ENCODE measurements at regions not wholly inside any gene's neighbourhood (a gene's known extent, or its start where the extent isn't known, plus 50 kb on each side); places are given as distances from the start of the nearest gene placed in this dataset.

GRCh38 chr15:37581866-37582532 is 352.4 kb upstream of the TMCO5A start:
- DNase-seq (ENCODE audit: low read depth), result no peak

GRCh38 chr15:37582852-37583251 is 351.6 kb upstream of the TMCO5A start:
- no peak for DNase-seq (ENCODE audit: low read depth)

DNA sequence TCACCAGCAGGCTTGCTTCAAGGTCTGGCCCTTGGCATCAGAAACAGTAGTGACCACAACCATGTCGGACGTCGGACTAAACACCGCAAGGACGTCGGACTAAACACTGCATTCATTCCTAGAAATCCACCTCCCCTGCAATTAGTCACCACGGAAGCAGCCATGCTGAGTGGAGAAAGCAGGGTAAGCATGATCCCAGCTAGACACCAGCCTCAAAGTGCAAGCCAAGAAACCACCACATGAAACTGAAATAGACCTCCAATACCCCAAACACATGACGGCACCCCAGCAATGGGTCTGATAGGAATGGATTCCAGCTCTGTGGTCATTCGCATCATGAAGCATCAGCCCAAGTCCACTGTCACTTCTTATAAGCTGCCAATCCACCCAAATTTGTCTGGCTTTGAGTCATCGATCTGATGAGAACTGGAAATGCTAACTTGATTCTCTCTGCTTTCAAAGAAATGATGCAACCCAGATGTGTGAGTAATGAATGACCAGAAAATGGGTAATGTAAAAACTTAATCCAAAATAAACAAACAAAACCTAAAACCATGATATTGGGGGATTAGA is 348.3 kb upstream of the TMCO5A start:
- peak; percentile 96 for DNase-seq (ENCODE audit: low read depth)

DNA sequence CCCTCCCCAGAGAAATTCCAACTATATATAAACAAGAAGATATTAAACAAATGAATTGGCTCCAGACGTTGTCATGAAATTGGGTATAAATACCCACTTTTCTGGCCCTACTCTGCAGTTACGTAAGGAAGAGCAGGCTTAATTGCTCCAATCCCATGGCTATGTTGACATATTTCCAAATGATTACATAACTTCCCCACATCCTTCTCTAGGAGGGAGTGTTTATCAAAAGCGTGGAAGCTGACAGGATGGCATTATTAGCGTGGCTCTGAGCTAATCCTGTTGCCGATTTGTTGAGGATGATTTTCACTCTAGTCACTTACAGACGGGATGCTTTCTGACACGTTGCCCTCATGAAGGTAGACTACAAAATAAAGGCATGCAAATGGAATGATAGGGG is 347.5 kb upstream of the TMCO5A start:
- DNase-seq (ENCODE audit: low read depth), result no peak

- DNase-seq (ENCODE audit: low read depth), result no peak
These were observed 340.0 kb upstream of the TMCO5A start for GRCh38 chr15:37594417-37594816.

- DNase-seq (ENCODE audit: low read depth), result no peak
These were observed 338.9 kb upstream of the TMCO5A start for GRCh38 chr15:37595426-37595970.

- no peak for DNase-seq (ENCODE audit: low read depth)
These were observed 335.3 kb upstream of the TMCO5A start for GRCh38 chr15:37599156-37599555.

DNA sequence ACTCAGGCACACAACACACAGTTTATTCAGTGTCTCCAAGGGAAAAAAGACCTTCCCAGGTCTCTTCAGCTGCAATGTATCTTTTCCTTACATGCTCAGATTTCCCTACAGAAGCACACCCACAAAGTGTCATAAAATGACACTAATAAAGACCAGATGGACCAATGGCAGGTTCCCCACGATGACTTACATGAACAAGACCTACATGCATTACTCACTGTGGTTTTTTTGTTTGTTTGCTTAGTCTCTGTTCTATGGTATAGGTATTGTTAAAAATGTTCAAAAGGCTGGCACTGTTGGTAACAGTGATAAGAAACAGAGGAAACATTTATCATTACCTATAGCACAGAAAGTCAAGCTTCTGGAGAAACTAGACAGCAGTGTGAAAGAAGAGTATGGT is 318.2 kb upstream of the TMCO5A start:
- no peak for DNase-seq (ENCODE audit: low read depth)

- no peak for DNase-seq (ENCODE audit: low read depth)
These were observed 316.1 kb upstream of the TMCO5A start for GRCh38 chr15:37618353-37618752.

GRCh38 chr15:37619358-37620042 is 314.9 kb upstream of the TMCO5A start:
- no peak for DNase-seq (ENCODE audit: low read depth)

GRCh38 chr15:37625576-37625975 is 308.9 kb upstream of the TMCO5A start:
- no peak for DNase-seq (ENCODE audit: low read depth)

DNA sequence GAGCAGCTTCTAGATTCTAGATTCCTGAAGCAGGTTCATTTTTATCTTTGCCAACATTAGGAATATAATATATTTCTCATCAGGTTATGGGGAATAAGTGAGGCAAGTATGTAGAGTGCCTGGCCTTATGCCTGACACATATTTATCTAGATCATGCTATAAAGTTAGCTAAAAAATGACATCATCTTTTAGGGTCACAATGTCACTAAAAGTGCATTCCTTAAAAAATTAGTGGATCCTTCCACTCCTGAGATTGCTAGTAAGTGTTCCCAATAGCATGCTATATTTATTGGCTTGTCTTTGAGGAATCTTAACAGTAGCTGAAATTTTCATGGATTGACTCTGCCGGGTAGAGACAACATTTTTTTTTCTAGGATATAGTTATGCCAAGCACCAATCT is 305.9 kb upstream of the TMCO5A start:
- DNase-seq (ENCODE audit: low read depth), result no peak

- DNase-seq (ENCODE audit: low read depth), result no peak
These were observed 297.7 kb upstream of the TMCO5A start for GRCh38 chr15:37636736-37637135.

GRCh38 chr15:37638116-37638515 is 296.3 kb upstream of the TMCO5A start:
- DNase-seq (ENCODE audit: low read depth), result no peak

GRCh38 chr15:37638691-37639090 is 295.7 kb upstream of the TMCO5A start:
- no peak for DNase-seq (ENCODE audit: low read depth)

GRCh38 chr15:37652646-37653417 is 281.6 kb upstream of the TMCO5A start:
- no peak for DNase-seq (ENCODE audit: low read depth)

- no peak for DNase-seq (ENCODE audit: low read depth)
These were observed 256.3 kb upstream of the TMCO5A start for GRCh38 chr15:37678124-37678523.

DNA sequence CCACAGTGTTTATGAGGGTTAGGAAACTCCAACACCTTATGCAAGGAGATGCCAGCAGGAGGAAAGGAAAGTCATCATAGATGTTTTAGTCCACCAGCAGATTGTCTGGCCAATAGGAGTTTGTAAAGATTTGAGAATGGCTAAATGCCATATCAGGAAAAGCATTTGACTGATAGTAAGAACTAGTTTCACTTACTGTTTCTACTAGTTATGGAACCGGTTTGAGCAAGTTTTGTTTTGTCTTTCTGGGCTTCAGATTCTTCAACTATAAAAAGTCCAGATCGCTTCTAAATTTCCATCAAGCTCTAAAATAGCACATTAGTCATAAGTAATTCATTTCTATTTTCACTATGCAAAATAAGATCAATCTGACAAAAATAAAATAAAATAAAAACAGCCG is 254.8 kb upstream of the TMCO5A start:
- DNase-seq (ENCODE audit: low read depth), result no peak

DNA sequence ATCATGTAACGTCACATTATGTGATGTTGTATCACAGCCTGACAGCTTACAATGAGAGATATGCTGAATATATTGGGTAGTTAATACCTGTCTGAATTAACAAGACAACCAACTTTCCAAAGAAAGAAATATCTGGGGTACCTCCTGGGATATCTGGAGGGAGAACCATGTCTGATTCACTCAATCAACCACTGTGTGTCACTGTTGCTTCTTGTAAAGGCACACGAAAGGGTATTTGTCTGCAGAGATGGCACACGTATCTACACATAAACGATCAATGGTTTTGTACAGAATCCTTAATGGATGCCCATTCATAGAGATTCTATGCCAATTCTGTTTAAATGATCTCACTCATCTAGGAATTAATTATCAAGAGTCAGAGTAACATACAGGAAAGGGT is 252.1 kb upstream of the TMCO5A start:
- DNase-seq (ENCODE audit: low read depth), result no peak

GRCh38 chr15:37691911-37692310 is 242.5 kb upstream of the TMCO5A start:
- DNase-seq (ENCODE audit: low read depth), result no peak

GRCh38 chr15:37693926-37694325 is 240.5 kb upstream of the TMCO5A start:
- no peak for DNase-seq (ENCODE audit: low read depth)

DNA sequence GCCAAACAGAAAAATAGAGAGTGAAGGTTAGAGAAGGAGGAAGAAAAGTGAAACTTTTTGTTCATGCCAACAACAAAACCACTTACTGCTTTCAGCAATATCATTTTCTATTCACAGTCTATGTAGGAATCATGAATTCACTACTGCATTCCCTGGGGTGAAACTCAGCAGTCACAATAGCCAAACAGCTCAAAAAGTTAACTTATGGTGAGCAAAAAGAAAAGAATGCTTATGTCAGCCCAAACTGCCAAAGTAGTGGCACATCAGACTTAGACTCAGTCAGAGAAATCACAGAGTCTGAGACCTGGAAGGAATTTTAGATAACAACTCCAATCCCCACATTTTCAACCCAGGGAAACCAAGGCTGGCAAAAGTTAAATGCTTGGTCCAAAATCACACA is 238.7 kb upstream of the TMCO5A start:
- DNase-seq (ENCODE audit: low read depth), result no peak

DNA sequence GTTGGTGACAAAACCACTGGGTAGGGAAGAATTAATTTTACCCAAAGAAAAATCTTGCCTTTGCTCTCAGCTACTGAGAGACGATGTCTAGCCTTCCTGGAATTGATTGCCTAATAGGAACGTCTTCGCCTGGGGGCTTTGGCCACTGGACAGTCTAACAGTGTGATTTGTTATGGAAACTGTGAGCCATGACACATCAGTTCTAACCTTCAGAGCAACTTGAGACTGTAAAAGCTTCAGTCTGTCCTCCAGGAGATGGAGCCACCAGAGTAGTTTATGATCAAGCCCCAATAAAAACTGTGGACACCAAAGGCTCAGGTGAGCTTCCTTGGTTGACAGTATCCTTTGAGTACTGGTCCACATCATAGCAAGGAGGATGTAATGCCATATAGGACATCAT is 235.8 kb upstream of the TMCO5A start:
- no peak for DNase-seq (ENCODE audit: low read depth)
